Neural crest cell (in vitro differentiated cells): ENCODE measurements at regions not wholly inside any gene's neighbourhood (a gene's known extent, or its start where the extent isn't known, plus 50 kb on each side); places are given as distances from the start of the nearest gene placed in this dataset.

ENCODE experiments used
- DNase-seq: peaks from one replicate; pipeline ENCODE4 v3.0.0; 2021; ENCODE audit warnings: low read depth, mixed read lengths, low spot score
- H3K27ac Mint-ChIP-seq: one replicate; pipeline ENCODE4 v1.8.0; 2021; ENCODE audit warnings: mild to moderate bottlenecking, mixed read lengths; ENCODE audit not compliant: unreplicated experiment
- H3K27me3 Mint-ChIP-seq: 2 replicates; pipeline ENCODE4 v1.8.0; 2021; ENCODE audit warnings: low read depth, mild to moderate bottlenecking, mixed read lengths
- H3K36me3 Mint-ChIP-seq: 2 replicates; pipeline ENCODE4 v1.8.0; 2021; ENCODE audit warnings: low read depth, mild to moderate bottlenecking, mixed read lengths
- H3K4me1 Mint-ChIP-seq: 2 replicates; pipeline ENCODE4 v1.8.0; 2021; ENCODE audit warnings: mixed read lengths
- H3K4me3 Mint-ChIP-seq: one replicate; pipeline ENCODE4 v1.8.0; 2021; ENCODE audit warnings: mild to moderate bottlenecking, mixed read lengths
- H3K9me3 Mint-ChIP-seq: 2 replicates; pipeline ENCODE4 v1.8.0; 2021; ENCODE audit warnings: mixed read lengths
- CTCF ChIP-seq: fragments of 200-600 bp; sonication (generic); conservative IDR thresholded peaks from 2 replicates; pipeline ENCODE4 v1.5.0; 2021; ENCODE audit warnings: antibody characterized with exemption, mild to moderate bottlenecking

DNA sequence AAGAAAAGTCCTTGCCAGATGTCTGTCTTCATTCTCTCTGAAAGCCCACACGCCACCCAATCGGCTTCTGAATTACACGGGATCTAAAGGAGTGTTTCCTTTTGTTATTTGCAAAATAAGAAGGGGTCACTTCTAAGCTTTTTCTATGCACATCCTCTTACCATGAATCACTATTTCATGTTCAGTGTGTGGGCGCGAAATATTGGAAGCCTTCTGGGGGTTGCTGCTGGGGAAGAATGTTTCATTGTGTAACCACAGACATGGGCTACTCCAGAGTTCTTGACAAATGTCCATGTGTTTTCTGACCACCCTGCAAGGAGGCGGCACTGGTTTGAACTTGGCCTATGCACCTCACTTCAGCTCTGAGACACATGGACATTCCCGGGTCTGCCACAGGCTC is 133.6 kb upstream of the APCDD1 start:
- no peak for DNase-seq
- H3K27ac Mint-ChIP-seq = peak overlapping the region; percentile 81
- H3K9me3 Mint-ChIP-seq = no peaks in the 10 kb centered on the region
- TF ChIP-seq CTCF = no peak
- no peaks in the 10 kb centered on the region for H3K36me3 Mint-ChIP-seq
- no peak overlapping the region for H3K4me3 Mint-ChIP-seq
- peaks cover 31% of the 10 kb centered on the region for H3K4me1 Mint-ChIP-seq
- H3K27me3 Mint-ChIP-seq = no peaks in the 10 kb centered on the region

DNA sequence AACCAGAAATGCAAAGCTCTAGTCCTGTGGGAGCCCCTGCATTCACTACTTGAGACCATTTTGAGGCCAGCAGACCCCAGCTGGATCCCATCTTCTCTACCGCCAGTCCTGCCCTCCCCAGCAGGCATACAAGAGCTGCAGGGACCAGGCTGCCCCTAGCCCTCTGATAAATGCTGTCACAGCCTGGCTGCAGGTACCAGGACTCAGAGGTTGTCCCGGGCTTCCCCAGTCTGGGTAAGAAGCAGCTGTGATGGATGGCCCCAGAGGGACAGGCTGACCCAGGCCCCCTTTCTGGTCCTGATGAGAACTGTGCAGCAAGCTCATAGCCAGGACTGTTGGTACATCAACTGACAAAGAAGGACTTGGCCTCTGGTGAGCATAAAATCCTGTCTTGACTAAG is 132.9 kb upstream of the APCDD1 start:
- Mint-ChIP-seq H3K36me3 (no peaks in the 10 kb centered on the region), H3K27me3 (no peaks in the 10 kb centered on the region), H3K9me3 (no peaks in the 10 kb centered on the region), H3K4me3 (no peak overlapping the region), H3K27ac (no peak overlapping the region), H3K4me1 (peaks cover 30% of the 10 kb centered on the region)
- no peak for TF ChIP-seq CTCF
- no peak for DNase-seq

DNA sequence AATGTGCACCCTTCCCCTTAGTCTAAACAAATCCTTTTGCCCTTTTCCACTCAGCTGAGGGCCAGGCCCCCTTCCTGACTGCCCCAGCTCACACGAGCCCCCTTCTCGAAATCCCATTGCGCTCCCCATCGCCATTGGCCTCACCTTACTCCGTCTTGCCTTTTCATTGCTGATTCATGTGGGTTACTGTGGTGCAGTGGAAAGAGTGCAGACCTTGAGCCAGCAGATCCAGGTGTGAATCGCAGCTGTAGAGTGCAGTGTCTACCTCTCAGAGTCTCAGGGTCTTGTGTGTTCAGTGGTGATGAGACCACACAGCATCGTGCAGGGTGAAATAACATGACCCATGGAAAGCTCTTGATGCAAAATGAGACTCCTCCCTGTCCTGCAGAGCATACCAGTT is 132.4 kb upstream of the APCDD1 start:
- H3K9me3 Mint-ChIP-seq = no peaks in the 10 kb centered on the region
- peaks cover 30% of the 10 kb centered on the region for H3K4me1 Mint-ChIP-seq
- H3K4me3 Mint-ChIP-seq = no peak overlapping the region
- no peak for DNase-seq
- no peak overlapping the region for H3K27ac Mint-ChIP-seq
- H3K27me3 Mint-ChIP-seq = no peaks in the 10 kb centered on the region
- no peak for TF ChIP-seq CTCF
- H3K36me3 Mint-ChIP-seq = no peaks in the 10 kb centered on the region

- H3K36me3 Mint-ChIP-seq = no peaks in the 10 kb centered on the region
Measured at GRCh38 chr18:10322435-10322834, 132.0 kb upstream of the APCDD1 start.

GRCh38 chr18:10329101-10329500 is 125.3 kb upstream of the APCDD1 start:
- Mint-ChIP-seq H3K4me3 (no peak overlapping the region), H3K27ac (no peak overlapping the region), H3K36me3 (no peaks in the 10 kb centered on the region)

More at GRCh38 chr18:10322435-10322834, 132.0 kb upstream of the APCDD1 start:
- Mint-ChIP-seq H3K27ac (no peak overlapping the region), H3K4me1 (peaks cover 30% of the 10 kb centered on the region), H3K4me3 (no peak overlapping the region), H3K9me3 (no peaks in the 10 kb centered on the region), H3K27me3 (no peaks in the 10 kb centered on the region)
- TF ChIP-seq CTCF = no peak
- no peak for DNase-seq

More at GRCh38 chr18:10329101-10329500, 125.3 kb upstream of the APCDD1 start:
- Mint-ChIP-seq H3K27me3 (no peaks in the 10 kb centered on the region), H3K9me3 (no peaks in the 10 kb centered on the region), H3K4me1 (peaks cover 13% of the 10 kb centered on the region)
- TF ChIP-seq CTCF = no peak
- no peak for DNase-seq
